ENCODE measurements at regions not wholly inside any gene's neighbourhood (a gene's known extent, or its start where the extent isn't known, plus 50 kb on each side); places are given as distances from the start of the nearest gene placed in this dataset.
"Not testable (repeated sequence)": the region's sequence is repeated elsewhere in the genome, so short reads cannot be mapped to it uniquely, and the experiment has no call there.

DNA sequence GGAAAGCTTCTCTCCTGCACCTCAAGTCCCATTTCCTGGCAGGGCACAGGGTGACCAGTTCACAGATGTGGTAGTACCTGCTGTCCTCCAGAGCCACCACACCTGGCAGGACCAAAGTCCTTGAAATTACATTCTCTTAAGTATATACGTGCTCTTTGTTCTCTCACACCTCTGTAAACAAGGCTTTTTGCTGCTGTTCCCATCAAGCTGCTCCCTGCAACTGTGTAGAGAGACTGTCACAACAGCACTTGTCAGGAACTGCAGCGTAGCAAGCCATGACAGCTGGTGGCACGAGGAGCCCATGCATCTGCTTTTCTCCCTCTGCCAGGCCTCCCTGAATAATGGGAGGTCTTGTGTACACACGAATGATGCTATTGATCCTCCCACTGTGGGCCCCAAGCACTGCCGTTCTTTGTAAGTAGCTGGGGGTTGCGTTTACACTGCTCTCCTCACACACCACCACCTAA lies 431.8 kb downstream of the CD83 start:
- intact Hi-C loops (cut with micrococcal nuclease) = no loop called here
- Mint-ChIP-seq H3K9me3 (no peaks in the 10 kb centered on the region), H3K27ac (no peak overlapping the region), H3K4me3 (no peak overlapping the region), H3K27me3 (no peaks in the 10 kb centered on the region), H3K4me1 (ENCODE audit: low read depth) (no peaks in the 10 kb centered on the region), H3K36me3 (ENCODE audit: low read depth) (no peaks in the 10 kb centered on the region)
- no peak for DNase-seq
- CTCF ChIA-PET = no interaction called here
- POLR2A ChIA-PET = no interaction called here
- no peak for TF ChIP-seq CTCF (IDR thresholded peaks at IDR 0.05)
- no peak for ATAC-seq

GRCh38 chr6:14549871-14550270 lies 432.3 kb downstream of the CD83 start:
- Mint-ChIP-seq H3K4me3 (no peak overlapping the region), H3K27ac (no peak overlapping the region), H3K27me3 (no peaks in the 10 kb centered on the region), H3K36me3 (ENCODE audit: low read depth) (no peaks in the 10 kb centered on the region), H3K4me1 (ENCODE audit: low read depth) (no peaks in the 10 kb centered on the region), H3K9me3 (no peaks in the 10 kb centered on the region)
- intact Hi-C loops (cut with micrococcal nuclease) = no loop called here
- ChIA-PET CTCF (no interaction called here), POLR2A (no interaction called here)
- no peak for ATAC-seq
- no peak for TF ChIP-seq CTCF (IDR thresholded peaks at IDR 0.05)
- DNase-seq = no peak

GRCh38 chr6:14550410-14550809 lies 432.8 kb downstream of the CD83 start:
- DNase-seq (no peak), ATAC-seq (no peak)
- no peaks in the 10 kb centered on the region for H3K27me3 Mint-ChIP-seq
- H3K4me1 Mint-ChIP-seq (ENCODE audit: low read depth) = no peaks in the 10 kb centered on the region
- ChIA-PET CTCF (no interaction called here), POLR2A (no interaction called here)
- intact Hi-C loops (cut with micrococcal nuclease) = no loop called here
- no peaks in the 10 kb centered on the region for H3K36me3 Mint-ChIP-seq (ENCODE audit: low read depth)
- H3K4me3 Mint-ChIP-seq = no peak overlapping the region
- no peak overlapping the region for H3K27ac Mint-ChIP-seq
- TF ChIP-seq CTCF (IDR thresholded peaks at IDR 0.05) = no peak
- H3K9me3 Mint-ChIP-seq = no peaks in the 10 kb centered on the region

DNA sequence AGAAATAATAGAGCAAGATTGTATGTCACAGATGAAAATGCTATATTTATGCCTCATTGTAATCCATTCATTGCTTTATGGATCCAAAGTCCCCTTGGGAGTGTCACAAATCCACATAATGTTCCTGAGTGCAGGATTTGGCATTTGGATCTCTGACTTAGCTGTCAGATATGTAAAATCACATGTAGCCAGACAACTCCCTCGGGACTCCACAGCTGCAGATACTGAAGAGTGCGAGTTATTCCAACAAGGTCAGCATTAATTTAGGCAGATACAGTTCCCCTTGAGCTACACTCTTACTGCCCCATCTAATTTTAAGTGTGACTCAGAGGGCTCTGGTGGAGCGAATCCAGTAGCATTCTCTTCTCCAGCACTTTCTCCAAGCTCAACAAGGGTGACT lies 433.2 kb downstream of the CD83 start:
- CTCF ChIA-PET = no interaction called here
- Mint-ChIP-seq H3K9me3 (no peaks in the 10 kb centered on the region), H3K36me3 (ENCODE audit: low read depth) (no peaks in the 10 kb centered on the region), H3K4me1 (ENCODE audit: low read depth) (no peaks in the 10 kb centered on the region), H3K4me3 (no peak overlapping the region), H3K27me3 (no peaks in the 10 kb centered on the region), H3K27ac (no peak overlapping the region)
- DNase-seq = no peak
- ATAC-seq = no peak
- TF ChIP-seq CTCF (IDR thresholded peaks at IDR 0.05) = no peak
- intact Hi-C loops (cut with micrococcal nuclease) = no loop called here
- POLR2A ChIA-PET = no interaction called here

DNA sequence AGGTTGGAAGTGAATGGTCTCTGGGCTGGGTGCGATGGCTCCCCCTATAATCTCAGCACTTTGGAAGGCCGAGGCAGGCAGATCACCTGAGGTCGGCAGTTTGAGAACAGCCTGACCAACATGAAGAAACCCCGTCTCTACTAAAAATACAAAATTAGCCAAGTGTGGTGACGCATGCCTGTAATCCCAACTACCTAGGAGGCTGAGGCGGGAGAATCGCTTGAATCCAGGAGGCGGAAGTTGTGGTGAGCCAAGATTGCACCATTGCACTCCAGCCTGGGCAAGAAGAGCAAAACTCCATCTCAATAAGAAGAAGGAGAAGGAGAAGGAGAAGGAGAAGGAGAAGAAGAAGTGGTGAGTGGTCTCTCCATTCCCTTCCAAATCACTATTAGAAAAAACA lies 434.0 kb downstream of the CD83 start:
- DNase-seq; H3K27me3 Mint-ChIP-seq; POLR2A ChIA-PET; H3K4me3 Mint-ChIP-seq; H3K9me3 Mint-ChIP-seq; H3K4me1 Mint-ChIP-seq (ENCODE audit: low read depth); ATAC-seq; H3K27ac Mint-ChIP-seq; H3K36me3 Mint-ChIP-seq (ENCODE audit: low read depth); intact Hi-C loops (cut with micrococcal nuclease); CTCF ChIA-PET: not testable (repeated sequence)

DNA sequence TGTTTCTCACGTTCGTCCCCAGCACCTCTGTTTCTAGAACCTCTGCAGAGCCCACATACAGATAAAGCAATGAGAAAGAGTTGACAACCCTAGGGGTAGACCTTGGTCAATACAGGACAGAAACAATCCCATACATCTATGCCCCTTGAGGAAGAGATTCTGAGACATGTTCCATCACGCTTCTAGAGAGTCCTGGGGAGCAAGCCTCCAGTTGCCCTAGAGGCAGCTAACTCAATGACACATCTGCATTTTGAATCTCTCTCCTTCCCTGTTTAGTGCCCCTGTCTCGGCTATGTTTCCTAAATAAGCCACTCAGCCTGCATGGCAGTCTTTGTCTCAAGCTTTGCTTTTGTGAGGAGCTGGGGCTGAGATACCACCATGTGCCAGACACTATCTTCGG lies 435.3 kb downstream of the CD83 start:
- no peak for DNase-seq
- Mint-ChIP-seq H3K4me1 (ENCODE audit: low read depth) (no peaks in the 10 kb centered on the region), H3K4me3 (no peak overlapping the region), H3K36me3 (ENCODE audit: low read depth) (no peaks in the 10 kb centered on the region), H3K27me3 (no peaks in the 10 kb centered on the region), H3K27ac (no peak overlapping the region), H3K9me3 (no peaks in the 10 kb centered on the region)
- ATAC-seq = no peak
- intact Hi-C loops (cut with micrococcal nuclease) = no loop called here
- no peak for TF ChIP-seq CTCF (IDR thresholded peaks at IDR 0.05)
- ChIA-PET CTCF (no interaction called here), POLR2A (no interaction called here)
